Parathyroid adenoma (tissue), 2 donors: ENCODE measurements at regions not wholly inside any gene's neighbourhood (a gene's known extent, or its start where the extent isn't known, plus 50 kb on each side); places are given as distances from the start of the nearest gene placed in this dataset.
"Not testable (repeated sequence)": the region's sequence is repeated elsewhere in the genome, so short reads cannot be mapped to it uniquely, and the experiment has no call there.

Experiments used
- H2AFZ ChIP-seq: fragments of 300-600 bp; sonication (generic); one replicate; pipeline ENCODE4 v1.7.0; 2017; ENCODE audit warnings: antibody characterized with exemption, mild to moderate bottlenecking
- H3K27ac ChIP-seq: fragments of 300-600 bp; sonication (generic); one replicate; pipeline ENCODE4 v1.7.0; 2017
- H3K27me3 ChIP-seq: fragments of 300-600 bp; sonication (generic); one replicate; pipeline ENCODE4 v1.7.0; 2017; ENCODE audit warnings: low read length; ENCODE audit not compliant: control insufficient read depth, insufficient read depth
- H3K36me3 ChIP-seq: fragments of 300-600 bp; sonication (generic); one replicate; pipeline ENCODE4 v1.7.0; 2017; ENCODE audit warnings: low read length; ENCODE audit not compliant: control insufficient read depth, insufficient read depth
- H3K4me1 ChIP-seq: fragments of 300-600 bp; sonication (generic); one replicate; pipeline ENCODE4 v1.7.0; 2017; ENCODE audit warnings: control low read depth
- H3K4me2 ChIP-seq: fragments of 300-600 bp; sonication (generic); one replicate; pipeline ENCODE4 v1.7.0; 2017; ENCODE audit warnings: low read length
- H3K4me3 ChIP-seq: fragments of 300-600 bp; sonication (generic); one replicate; pipeline ENCODE4 v1.7.0; 2017; ENCODE audit warnings: low read depth, low read length
- H3K79me2 ChIP-seq: fragments of 300-600 bp; sonication (generic); one replicate; pipeline ENCODE4 v1.7.0; 2017; ENCODE audit warnings: control low read depth
- H3K9ac ChIP-seq: fragments of 300-600 bp; sonication (generic); one replicate; pipeline ENCODE4 v1.7.0; 2017; ENCODE audit warnings: mild to moderate bottlenecking
- H3K9me3 ChIP-seq: fragments of 300-600 bp; sonication (generic); one replicate; pipeline ENCODE4 v1.7.0; 2017; ENCODE audit warnings: low read length; ENCODE audit not compliant: control insufficient read depth
- CTCF ChIP-seq: fragments of 300-600 bp; sonication (generic); IDR thresholded peaks from one replicate; pipeline ENCODE4 v1.7.0; 2017; ENCODE audit warnings: antibody characterized with exemption, mild to moderate bottlenecking
- donor health status: primary hyperparathyroidism.

DNA sequence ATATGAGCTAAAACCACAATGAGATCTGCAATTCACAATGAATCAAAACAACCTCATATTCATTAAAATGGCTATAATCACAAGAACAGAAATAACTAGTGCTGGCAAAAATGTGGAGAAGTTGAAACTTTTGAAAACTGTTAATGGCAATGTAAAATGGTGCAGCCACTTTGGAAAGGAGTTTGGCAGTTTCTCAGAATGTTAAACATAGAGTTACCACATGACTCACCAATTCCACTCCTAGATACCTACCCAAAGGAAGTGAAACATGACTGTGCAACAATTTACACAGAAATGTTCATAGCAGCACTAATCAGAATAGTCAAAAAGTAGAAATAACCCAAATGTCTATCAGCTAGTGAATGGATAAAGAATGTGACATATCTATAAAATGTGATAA, 862.2 kb downstream of the DTWD2 start:
- no peaks in the 10 kb centered on the region for H3K27me3 ChIP-seq
- H3K4me1 ChIP-seq = no peaks in the 10 kb centered on the region
- H3K27ac ChIP-seq = no peak overlapping the region
- H3K9me3 ChIP-seq = no peaks in the 10 kb centered on the region
- H3K4me2 ChIP-seq = no peak overlapping the region
- H3K4me3 ChIP-seq = no peak overlapping the region
- no peaks in the 10 kb centered on the region for H3K79me2 ChIP-seq
- no peak for TF ChIP-seq CTCF
- H2AFZ ChIP-seq = no peak overlapping the region
- H3K9ac ChIP-seq = no peak overlapping the region
- H3K36me3 ChIP-seq = no peaks in the 10 kb centered on the region

DNA sequence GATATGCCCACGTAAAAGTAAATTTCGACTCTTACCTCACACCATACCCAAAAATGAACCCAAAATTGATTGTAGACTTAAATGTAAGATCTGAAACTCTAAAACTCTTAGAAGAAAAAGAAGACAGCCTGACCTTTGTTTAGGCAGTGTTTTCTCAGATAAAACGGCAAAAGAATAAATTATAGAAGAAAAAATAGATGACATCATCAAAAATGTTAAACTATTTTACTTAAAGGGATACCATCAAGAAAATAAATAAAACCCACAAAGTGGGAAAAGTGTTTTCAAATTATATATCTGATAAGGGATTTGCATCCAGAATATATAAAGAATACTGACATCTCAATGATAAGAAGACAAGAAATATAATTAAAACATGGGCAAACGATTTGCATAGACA, 862.7 kb downstream of the DTWD2 start:
- Histone ChIP-seq H3K27me3 (no peaks in the 10 kb centered on the region), H3K27ac (no peak overlapping the region), H3K4me2 (no peak overlapping the region), H3K9ac (no peak overlapping the region), H3K9me3 (no peaks in the 10 kb centered on the region), H3K4me1 (no peaks in the 10 kb centered on the region), H3K36me3 (no peaks in the 10 kb centered on the region), H3K79me2 (no peaks in the 10 kb centered on the region), H2AFZ (no peak overlapping the region), H3K4me3 (no peak overlapping the region)
- TF ChIP-seq CTCF = no peak

DNA sequence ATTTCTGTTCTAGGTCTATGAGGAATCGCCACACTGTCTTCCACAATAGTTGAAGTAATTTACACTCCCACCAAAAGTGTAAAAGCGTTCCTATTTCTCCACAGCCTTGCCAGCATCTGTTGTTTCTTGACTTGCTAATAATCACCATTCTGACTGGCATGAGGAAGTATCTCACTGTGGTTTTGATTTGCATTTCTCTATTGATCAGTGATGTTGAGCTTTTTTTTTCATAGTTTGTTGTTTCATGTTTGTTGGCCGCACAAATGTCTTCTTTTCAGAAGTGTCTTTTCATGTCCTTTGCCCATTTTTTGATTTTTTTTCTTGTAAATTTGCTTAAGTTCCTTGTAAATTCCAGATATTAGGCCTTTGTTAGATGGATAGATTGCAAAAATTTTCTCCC, 867.1 kb downstream of the DTWD2 start:
- no peak for TF ChIP-seq CTCF
- no peaks in the 10 kb centered on the region for H3K4me1 ChIP-seq
- H3K4me3 ChIP-seq = no peak overlapping the region

DNA sequence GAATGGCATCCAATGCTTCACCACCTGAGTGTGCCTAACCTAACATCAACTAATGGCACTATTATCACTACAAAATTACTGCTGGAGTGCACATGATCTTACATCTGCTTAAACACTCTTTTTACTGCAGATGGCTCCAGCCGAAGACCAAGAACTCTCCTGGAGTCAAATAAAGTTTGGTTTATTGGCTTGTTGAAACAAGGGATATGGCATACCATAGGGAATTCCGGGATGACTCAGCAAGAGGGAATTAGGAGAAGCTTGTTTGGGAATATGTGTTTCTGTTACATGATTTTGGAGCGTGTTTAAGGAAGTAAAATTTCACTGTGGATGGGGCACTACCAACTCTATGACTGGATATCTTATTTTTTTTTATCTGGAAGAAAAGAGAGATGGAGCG, 872.6 kb downstream of the DTWD2 start:
- H3K4me3 ChIP-seq = no peak overlapping the region
- no peak overlapping the region for H3K9ac ChIP-seq
- TF ChIP-seq CTCF = no peak
- no peak overlapping the region for H2AFZ ChIP-seq
- no peaks in the 10 kb centered on the region for H3K36me3 ChIP-seq
- no peak overlapping the region for H3K27ac ChIP-seq
- H3K4me1 ChIP-seq = no peaks in the 10 kb centered on the region
- H3K4me2 ChIP-seq = no peak overlapping the region
- no peaks in the 10 kb centered on the region for H3K27me3 ChIP-seq
- no peaks in the 10 kb centered on the region for H3K79me2 ChIP-seq
- no peaks in the 10 kb centered on the region for H3K9me3 ChIP-seq

More for the DNA sequence above, 867.1 kb downstream of the DTWD2 start:
- no peaks in the 10 kb centered on the region for H3K27me3 ChIP-seq
- no peak overlapping the region for H2AFZ ChIP-seq
- no peaks in the 10 kb centered on the region for H3K36me3 ChIP-seq
- H3K9me3 ChIP-seq = no peaks in the 10 kb centered on the region
- no peak overlapping the region for H3K4me2 ChIP-seq
- no peaks in the 10 kb centered on the region for H3K79me2 ChIP-seq
- no peak overlapping the region for H3K27ac ChIP-seq
- no peak overlapping the region for H3K9ac ChIP-seq

DNA sequence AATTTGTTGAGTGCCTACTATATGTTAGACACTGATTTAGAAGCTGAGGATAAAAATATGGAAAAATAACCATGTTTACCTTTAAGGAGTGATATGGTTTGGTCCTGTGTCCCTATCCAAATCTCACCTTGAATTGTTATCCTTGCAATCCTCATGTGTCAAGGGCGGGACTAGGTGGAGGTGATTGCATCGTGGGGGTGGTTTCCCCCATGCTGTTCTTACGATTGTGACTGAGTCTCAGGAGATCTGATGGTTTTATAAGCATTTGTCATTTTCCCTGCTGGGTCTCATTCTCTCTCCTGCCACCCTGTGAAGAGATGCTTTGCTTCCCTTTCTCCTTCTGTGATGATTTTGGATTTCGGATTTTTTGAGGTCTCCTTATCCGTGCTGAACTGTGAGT, 876.4 kb downstream of the DTWD2 start:
- Histone ChIP-seq H3K36me3 (no peaks in the 10 kb centered on the region), H3K9ac (no peak overlapping the region), H3K4me1 (no peaks in the 10 kb centered on the region), H3K4me2 (no peak overlapping the region), H3K27ac (no peak overlapping the region), H2AFZ (no peak overlapping the region), H3K9me3 (no peaks in the 10 kb centered on the region), H3K79me2 (no peaks in the 10 kb centered on the region), H3K27me3 (no peaks in the 10 kb centered on the region), H3K4me3 (no peak overlapping the region)
- TF ChIP-seq CTCF = no peak

DNA sequence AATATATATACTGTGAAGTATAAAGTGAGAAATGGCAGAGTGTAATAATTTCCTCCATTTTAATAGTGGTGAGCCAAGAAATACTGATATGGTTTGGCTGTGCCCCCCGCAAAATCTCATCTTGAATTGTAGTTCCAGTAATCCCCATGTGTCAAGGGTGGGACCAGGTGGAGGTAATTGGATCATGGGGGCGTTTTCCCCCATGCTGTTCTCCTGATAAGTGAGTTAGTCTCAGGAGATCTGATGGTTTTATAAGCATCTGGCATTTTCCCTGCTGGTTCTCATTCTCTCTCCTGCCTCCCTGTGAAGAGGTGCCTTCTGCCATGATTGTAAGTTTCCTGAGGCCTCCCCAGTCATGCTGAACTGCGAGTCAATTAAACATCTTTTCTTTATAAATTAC, 881.1 kb downstream of the DTWD2 start:
- not testable (repeated sequence) for H3K27me3 ChIP-seq, H3K4me1 ChIP-seq, H3K9ac ChIP-seq, H3K4me3 ChIP-seq, H3K36me3 ChIP-seq, H3K79me2 ChIP-seq, H3K9me3 ChIP-seq, H2AFZ ChIP-seq, H3K27ac ChIP-seq, H3K4me2 ChIP-seq
